ENCODE measurements at regions not wholly inside any gene's neighbourhood (a gene's known extent, or its start where the extent isn't known, plus 50 kb on each side); places are given as distances from the start of the nearest gene placed in this dataset.

DNA sequence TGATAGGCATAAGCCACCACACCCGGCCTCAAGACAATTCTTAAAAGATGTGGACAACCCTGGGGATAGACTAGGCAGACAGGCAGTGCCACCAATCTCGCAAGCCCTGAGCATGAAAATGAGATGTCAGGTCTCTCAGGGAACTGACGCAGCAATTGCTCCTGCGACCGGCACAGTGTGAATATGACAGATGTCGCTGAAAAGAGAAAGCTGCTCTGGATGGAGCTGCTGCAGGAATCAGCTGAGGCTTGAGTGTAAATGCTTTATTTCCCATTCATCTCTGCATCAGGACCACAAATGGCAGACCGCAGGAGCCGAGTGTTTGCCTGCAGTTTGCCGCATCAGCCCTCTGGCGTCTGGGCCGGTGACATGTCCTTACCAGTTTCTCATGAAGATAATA is 68.4 kb downstream of the TFAP2C start:
- Mint-ChIP-seq H3K27ac (no peak overlapping the region), H3K36me3 (ENCODE audit: low read depth) (no peaks in the 10 kb centered on the region), H3K4me3 (no peak overlapping the region)

DNA sequence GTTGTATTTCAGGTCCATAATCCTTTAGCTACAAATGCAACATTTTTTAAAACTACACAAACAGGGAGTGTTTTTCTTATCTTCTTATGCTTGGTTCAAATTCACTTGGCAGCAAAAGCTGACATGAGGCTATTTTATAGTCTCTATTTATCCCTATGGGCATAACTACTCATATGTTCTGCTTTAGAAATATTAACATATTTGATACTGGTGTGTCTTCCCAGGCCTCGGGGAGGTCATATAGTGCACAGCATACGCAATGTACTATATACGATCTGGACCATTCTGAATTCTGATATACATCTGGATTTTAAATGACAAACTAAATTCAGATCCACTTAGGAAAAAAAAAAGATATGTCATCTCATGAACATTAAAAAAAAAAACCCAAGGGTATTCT is 69.2 kb downstream of the TFAP2C start:
- peaks cover 19% of the 10 kb centered on the region for H3K4me1 Mint-ChIP-seq

More for the DNA sequence above, 68.4 kb downstream of the TFAP2C start:
- DNase-seq: no peak
- TF ChIP-seq, protein P1, sequence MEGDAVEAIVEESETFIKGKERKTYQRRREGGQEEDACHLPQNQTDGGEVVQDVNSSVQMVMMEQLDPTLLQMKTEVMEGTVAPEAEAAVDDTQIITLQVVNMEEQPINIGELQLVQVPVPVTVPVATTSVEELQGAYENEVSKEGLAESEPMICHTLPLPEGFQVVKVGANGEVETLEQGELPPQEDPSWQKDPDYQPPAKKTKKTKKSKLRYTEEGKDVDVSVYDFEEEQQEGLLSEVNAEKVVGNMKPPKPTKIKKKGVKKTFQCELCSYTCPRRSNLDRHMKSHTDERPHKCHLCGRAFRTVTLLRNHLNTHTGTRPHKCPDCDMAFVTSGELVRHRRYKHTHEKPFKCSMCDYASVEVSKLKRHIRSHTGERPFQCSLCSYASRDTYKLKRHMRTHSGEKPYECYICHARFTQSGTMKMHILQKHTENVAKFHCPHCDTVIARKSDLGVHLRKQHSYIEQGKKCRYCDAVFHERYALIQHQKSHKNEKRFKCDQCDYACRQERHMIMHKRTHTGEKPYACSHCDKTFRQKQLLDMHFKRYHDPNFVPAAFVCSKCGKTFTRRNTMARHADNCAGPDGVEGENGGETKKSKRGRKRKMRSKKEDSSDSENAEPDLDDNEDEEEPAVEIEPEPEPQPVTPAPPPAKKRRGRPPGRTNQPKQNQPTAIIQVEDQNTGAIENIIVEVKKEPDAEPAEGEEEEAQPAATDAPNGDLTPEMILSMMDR (IDR thresholded peaks at IDR 0.05): no peak
- Mint-ChIP-seq H3K9me3 (no peaks in the 10 kb centered on the region), H3K4me1 (peaks cover 19% of the 10 kb centered on the region), H3K27me3 (ENCODE audit: low read depth, poor library complexity) (peaks cover 10% of the 10 kb centered on the region)

DNA sequence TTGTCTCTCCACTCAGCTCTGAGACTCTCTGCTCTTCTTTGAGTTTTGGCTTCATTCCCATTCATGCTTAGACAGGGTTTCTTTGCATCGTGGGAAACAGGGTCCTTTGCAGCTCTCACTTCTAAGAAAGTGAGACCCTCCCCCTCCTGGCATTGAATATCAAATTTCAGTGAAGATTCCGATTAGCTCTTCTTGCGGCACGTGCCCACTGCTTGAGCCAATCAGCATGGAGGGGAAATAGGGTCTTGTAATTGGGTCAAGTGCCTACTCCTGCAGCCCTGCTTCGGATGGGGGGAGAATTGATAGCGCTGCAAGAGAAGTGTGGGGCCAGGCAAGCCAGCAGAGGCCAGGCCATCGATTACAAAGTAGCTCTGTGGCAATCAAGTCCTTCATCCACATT is 69.6 kb downstream of the TFAP2C start:
- no peaks in the 10 kb centered on the region for H3K9me3 Mint-ChIP-seq
- H3K4me3 Mint-ChIP-seq: no peak overlapping the region
- H3K36me3 Mint-ChIP-seq (ENCODE audit: low read depth): no peaks in the 10 kb centered on the region
- peaks cover 19% of the 10 kb centered on the region for H3K4me1 Mint-ChIP-seq
- TF ChIP-seq, protein P1 (IDR thresholded peaks at IDR 0.05): no peak
- no peak overlapping the region for H3K27ac Mint-ChIP-seq
- DNase-seq: no peak
- H3K27me3 Mint-ChIP-seq (ENCODE audit: low read depth, poor library complexity): peaks cover 12% of the 10 kb centered on the region

More for the DNA sequence above, 69.2 kb downstream of the TFAP2C start:
- H3K9me3 Mint-ChIP-seq: no peaks in the 10 kb centered on the region
- DNase-seq: no peak
- H3K4me3 Mint-ChIP-seq: no peak overlapping the region
- TF ChIP-seq, protein P1 (IDR thresholded peaks at IDR 0.05): no peak
- peaks cover 10% of the 10 kb centered on the region for H3K27me3 Mint-ChIP-seq (ENCODE audit: low read depth, poor library complexity)
- H3K36me3 Mint-ChIP-seq (ENCODE audit: low read depth): no peaks in the 10 kb centered on the region
- no peak overlapping the region for H3K27ac Mint-ChIP-seq

DNA sequence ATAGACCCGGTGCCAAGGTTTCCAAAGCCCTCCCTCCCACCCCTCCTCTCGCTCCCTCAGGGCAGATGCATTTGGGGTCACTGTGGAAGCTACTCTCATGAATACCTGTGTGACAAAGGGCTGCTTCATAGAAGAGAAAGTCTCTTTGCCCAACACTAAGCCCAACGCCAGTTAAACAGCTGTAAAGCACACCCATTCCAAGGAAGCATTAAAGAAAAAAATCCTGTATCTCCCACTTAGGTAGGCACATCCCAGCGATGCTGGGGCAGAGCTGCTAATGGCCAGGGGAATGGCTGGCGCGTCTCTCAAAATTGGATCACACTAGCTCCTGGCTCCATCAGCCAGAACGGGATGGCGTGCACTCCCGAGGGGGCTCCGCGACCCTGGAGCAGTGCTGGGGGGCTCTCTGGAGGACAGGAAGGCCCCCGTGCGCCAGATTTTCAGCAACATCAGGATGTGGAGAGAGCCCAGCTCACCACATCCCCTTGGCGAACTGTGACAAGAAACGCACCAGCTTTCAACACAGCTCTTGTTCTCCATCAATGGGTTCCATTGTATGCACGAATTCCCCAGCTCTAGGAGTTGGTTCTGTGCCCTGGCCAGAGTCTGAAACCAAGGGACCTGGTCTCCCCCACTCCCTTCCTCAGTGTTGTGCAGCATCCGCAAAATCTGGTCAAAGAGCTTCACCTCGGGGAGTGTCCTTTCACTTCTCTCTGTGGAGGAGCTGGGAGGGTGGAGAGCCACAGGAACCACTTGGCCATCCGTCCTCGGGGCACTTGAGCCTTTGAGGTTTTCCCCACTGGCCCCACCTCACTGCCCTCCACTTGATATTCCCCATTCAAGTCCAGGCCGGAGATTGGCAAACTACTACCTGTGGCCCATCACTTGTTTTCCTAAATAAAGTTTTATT is 74.1 kb downstream of the TFAP2C start:
- peaks cover 12% of the 10 kb centered on the region for H3K27me3 Mint-ChIP-seq (ENCODE audit: low read depth, poor library complexity)
- no peaks in the 10 kb centered on the region for H3K36me3 Mint-ChIP-seq (ENCODE audit: low read depth)
- H3K27ac Mint-ChIP-seq: no peak overlapping the region
- peaks cover 30% of the 10 kb centered on the region for H3K4me1 Mint-ChIP-seq
- DNase-seq: no peak
- TF ChIP-seq, protein P1 (IDR thresholded peaks at IDR 0.05): no peak
- no peaks in the 10 kb centered on the region for H3K9me3 Mint-ChIP-seq
- H3K4me3 Mint-ChIP-seq: no peak overlapping the region

DNA sequence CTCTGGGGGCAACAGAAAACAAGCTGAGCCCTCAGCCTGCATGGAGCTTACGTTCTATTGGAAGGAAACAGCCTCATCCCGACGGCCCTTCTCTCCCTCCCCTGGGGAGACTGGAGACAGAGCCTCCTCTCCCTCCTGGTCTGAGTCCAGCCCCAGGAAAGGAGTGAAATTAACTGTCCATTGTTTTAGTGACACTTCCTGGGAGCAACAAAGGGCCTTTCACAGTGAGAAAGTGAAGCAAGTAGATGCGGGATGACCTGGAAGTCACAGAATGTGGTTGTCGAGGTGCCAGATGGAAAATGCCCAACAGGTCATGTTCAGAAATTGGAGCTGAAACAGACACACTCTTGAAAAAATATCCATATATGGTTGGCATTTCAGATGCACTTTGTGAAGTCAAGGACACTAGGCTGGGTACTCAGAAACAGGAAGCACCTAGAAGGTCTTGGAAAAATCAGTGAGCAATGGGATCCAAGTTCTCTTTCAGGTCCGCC is 77.8 kb downstream of the TFAP2C start:
- Mint-ChIP-seq H3K27me3 (ENCODE audit: low read depth, poor library complexity) (peaks cover 23% of the 10 kb centered on the region), H3K4me1 (peaks cover 29% of the 10 kb centered on the region), H3K4me3 (no peak overlapping the region), H3K27ac (no peak overlapping the region), H3K36me3 (ENCODE audit: low read depth) (no peaks in the 10 kb centered on the region), H3K9me3 (no peaks in the 10 kb centered on the region)
- DNase-seq: no peak
- TF ChIP-seq, protein P1 (IDR thresholded peaks at IDR 0.05): no peak

All from nephron progenitor cell (in vitro differentiated cells).